ENCODE measurements at regions not wholly inside any gene's neighbourhood (a gene's known extent, or its start where the extent isn't known, plus 50 kb on each side); places are given as distances from the start of the nearest gene placed in this dataset.

DNA sequence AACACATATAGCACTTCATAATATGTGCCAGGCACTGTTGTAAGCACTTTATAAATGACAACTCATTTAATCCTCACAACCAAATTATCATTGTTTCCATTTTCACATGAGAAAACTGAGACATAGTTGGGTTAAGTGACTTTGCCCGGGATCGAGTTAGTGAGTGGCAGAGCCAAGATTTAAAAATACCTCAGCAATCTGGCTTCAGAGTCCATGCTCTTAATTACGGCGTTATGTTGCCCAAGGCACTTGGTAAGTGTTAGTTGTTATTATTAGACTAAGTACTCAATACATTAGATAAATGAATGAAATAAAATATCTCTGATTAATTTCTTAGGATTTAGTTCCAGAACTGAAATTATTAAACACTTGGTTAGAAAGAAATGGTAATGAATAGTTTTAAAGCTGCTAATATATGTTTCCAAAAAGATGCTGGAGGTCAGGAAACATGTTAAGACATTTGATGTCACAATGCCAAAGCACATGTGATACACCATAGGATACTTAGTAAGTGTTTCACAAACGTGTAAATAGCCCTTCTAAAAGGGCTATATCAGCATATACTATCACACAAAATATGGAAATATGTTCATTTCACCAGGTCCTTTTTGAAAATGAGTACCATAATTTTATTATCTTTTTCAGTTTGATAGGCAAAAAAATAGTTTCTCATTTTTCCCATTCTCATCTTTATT is 301.9 kb downstream of the GPAT3 start:
- no peak for DNase-seq

DNA sequence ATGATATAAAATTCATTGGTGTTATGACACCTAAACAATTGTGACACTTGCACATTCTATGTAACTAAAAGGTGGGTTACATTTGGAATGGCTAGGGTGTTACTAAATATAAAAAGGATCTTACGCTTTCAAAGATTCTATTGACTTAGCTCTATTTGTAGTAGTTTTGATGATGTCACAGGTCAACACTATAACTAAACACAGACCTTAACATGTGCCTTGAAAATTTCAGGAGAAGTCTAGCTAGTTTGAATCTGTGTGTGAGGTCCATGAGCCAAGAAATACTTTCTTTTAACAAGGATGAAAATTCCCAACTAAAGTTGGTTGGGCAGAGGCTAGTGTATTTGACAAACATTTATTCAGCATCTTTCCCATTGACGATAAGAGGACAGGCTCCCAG is 298.0 kb downstream of the GPAT3 start:
- no peak for DNase-seq

DNA sequence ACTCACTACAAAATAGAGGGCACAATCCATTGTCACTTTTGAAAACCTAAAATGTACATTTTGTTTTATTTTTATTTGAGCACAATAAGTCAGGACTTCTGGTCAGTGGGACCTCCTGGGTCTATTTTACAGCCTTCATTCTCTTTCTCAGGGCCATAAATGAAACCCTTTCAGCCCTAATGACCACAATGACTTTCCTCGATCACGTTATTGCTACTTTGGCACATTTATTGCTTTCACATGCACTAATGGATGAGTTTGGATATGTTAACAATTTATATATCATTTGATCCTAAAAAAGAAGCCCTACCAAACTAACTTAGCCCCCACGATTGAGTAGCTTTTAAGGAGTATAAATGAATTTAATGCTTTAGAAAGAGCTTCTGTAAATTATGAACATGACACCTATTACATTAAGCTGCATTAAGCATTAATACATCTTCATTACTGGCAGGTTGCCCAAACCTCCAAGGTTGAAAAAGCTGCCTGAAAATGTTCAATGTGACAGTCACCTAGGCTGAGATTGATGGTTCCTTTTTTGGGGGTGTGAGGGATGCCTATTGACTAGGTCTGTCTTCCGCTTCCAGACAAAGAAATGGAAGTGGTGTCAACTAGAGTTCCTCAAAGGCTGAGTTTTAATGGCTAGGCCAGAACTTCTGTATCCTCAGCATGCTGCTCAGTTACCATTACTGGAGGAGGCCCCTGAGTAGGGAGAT is 296.4 kb downstream of the GPAT3 start:
- no peak for DNase-seq

DNA sequence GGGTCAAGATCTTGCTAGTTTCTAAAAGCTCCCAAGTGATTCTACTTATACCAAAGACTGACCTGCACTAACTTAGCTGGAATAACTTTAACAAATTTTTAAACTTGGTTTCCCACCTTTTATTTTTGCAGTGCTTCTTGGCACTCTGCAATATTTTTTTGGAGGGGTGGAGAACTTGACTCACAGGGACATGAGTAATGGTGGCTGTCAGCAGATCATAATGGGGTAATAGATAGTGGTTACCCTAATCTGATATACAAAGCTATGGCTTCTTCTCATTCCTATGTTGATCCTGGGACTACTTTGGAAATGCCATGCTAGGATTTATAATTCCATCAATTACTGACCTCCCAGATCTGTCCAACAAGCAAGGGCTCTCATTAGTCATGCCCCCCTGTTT is 295.7 kb downstream of the GPAT3 start:
- DNase-seq: no peak

DNA sequence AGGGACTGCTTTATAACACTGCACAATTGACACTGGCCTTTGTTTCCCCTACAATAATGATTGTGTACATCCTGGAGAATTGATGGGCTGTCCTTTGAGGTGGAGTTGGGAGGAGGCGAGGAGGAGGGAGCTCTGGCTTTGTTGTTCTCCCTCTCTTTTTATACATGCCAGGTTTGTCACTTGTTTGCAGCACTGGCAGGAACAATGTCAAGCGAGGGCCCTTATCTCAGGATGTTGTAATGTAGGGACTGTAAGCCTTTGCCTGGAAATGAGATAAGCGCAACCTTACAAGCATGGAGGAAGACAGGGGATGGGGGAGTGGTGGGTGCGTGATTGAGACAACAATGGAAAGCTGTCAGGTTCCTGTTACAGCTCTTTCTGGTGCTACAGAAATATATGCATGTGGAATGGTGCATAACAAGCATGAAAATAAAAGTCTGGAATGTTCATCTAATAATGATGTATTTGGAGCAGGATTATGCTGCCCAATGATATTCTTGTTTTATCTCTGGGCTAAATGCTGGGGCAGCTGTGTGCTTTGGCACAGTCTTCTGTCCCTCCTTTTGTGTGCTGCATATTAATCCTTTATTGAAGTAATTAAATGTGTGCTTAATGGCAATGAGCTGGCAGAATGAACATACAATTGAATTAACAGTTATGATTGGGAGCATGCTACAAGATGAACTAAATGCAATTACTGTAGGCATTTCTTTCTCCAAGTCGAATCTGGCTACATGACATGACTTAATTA is 294.4 kb downstream of the GPAT3 start:
- DNase-seq: no peak

DNA sequence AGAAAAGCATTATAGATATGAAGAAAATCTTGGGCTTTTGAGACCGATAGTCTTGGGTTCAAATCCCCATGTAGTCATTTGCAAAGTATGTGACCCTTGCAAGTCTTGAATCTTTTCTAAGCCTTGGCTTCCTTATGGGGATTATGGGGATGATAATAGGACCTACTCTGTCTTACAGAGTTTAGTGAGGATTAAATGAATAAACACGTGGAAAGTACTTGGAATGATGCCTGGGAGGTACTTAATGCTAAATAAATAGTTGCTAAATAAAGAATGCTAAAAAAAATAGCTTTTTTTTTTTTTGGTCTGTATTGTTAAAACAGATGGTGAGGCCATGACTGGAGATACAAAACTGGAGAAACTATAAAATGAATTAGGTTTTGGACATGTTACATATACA is 292.7 kb downstream of the GPAT3 start:
- DNase-seq: no peak

DNA sequence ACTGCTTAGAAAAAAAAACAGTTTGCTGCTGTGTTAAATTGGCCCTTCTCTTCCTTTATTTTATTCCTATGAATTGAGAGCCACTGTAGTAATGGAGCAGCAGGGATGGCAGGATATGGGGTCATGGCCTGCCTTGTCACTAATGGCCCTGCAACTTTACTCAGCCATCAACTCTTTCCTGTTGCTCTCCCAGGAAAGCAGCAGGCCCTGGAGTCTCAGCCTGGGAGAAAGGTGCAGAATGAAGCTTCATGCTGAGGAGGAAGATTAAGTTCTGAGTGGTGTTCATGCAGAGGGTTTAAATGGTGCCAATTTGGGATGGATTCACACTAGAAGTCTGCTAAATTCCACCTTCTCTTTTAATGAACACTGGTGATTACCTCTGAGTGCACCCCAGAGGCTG is 285.6 kb downstream of the GPAT3 start:
- DNase-seq: no peak

DNA sequence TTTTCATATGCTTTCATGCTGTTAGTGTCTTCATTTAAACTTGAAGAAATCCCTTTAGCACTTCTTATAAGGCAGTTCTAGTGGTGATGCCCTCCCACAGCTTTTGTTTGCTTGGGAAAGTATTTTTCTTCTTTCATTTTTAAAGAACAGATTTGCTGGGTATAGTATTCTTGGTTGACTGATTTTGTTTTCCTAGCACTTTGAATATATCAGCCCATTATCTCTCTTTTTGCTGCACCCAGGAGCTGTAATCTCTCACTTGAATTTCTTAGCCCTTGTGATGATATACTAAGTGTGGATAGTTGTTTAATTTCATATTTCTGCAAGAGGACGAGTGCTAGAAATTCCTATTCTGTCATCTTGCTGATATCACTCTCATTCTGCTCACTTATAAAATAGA is 283.7 kb downstream of the GPAT3 start:
- no peak for DNase-seq

DNA sequence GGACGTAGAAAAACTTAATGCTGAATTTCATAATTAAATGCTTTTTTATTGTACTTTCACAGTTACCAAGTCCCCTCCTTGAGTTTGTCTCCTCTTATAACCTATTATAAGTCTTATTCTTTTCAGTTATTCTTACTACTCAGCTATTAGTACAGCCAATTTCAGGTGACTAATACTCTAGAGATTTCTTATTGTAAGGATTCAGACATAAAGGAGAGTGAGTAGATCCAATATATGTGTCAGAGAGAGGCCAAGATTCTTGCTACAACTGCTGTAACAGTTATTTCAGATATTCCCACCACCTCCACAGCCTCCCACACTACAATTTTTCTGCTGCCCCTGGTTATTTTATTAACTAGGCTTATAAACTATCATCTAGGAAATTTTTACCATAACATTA is 274.5 kb downstream of the GPAT3 start:
- DNase-seq: no peak

DNA sequence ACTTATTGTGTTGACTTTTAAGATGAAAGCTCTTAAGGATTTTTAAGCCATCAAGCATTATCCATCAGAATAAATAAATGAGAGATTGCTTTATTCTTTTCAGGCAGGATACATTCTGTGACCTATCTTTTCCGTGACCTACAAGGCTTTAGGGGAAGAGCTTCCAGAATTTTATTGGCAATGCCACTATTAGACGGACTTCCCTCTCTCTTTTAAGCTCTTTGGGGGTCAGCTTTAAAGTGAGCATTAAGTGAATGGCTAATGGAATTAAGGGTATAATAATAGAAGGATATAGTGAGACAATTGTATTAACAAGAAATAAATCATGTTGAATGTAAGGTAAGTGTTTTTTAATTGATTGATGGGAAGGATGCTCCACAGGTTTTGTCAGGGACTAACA is 273.7 kb downstream of the GPAT3 start:
- DNase-seq: no peak

DNA sequence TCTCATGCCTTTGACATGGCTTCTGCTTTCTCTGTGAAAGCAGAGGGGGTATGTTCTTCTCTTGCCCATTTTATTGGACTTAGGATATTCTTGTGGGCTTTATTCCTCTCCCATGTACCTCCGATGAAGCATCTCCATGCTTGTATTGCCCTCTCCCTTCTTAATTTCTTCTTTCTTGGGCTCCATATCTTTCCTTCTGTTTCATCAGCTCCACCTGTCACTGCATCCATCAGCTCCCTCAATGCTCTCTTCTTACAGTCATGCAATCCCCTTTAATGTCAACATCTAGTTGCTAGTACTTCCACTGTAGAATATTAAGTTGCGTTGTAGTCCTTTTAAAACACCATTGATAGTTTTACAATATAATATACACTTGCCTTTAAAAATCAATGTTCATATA is 257.6 kb downstream of the GPAT3 start:
- no peak for DNase-seq

DNA sequence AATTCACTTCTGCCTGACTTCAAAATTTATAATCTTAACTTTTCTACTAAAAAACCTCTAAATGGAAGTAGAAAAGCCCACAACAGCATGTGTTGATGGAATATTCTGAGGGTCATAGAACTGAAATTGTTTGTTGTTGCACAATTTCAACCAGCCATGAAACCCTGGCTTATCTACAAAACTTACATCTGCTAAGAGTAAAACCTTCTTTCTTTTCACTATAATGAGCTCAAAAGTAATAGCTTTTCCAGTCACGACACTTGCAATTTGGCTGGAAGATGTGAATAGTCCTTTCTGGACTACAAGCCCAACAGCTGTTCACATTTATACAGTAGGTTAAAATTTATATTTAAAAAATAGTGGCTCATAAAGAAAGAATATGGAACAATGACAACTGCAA is 250.0 kb downstream of the GPAT3 start:
- no peak for DNase-seq

DNA sequence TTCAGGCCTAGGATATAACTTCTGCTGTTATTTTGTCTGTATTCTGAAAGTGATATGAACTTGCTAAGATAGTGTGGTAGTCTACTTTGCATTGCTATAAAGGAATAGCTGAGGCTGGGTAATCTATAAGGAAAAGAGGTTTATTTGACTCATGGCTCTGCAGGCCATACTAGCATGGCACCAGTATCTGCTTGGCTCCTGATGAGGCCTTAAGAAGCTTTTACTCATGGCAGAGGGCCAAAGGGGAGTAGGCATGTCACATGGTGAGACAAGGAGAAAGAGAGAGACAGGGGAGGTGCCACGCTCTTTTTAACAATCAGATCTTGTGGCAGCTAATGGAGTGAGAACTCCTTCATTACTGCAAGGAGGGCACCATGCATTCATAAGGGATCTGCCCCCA is 247.3 kb downstream of the GPAT3 start:
- no peak for DNase-seq

DNA sequence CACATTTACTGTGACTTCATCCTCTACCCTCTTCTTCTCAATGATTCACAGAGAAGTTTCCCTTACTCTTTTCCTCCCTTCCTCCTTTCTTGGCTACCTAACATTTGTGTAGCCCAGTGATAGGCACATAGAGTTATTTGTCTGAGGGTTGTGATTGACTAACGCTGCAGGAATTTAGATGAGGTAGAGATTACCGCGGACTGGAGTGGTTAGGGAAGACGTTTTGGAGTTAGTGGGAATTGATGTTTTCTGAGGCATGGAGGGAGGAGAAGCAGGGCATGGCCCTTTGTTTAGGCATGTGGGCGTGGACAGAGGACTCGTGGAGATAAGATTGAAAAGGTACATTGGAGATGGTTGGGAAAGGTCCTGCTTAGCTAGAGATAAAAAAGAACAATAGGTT is 246.7 kb downstream of the GPAT3 start:
- no peak for DNase-seq

DNA sequence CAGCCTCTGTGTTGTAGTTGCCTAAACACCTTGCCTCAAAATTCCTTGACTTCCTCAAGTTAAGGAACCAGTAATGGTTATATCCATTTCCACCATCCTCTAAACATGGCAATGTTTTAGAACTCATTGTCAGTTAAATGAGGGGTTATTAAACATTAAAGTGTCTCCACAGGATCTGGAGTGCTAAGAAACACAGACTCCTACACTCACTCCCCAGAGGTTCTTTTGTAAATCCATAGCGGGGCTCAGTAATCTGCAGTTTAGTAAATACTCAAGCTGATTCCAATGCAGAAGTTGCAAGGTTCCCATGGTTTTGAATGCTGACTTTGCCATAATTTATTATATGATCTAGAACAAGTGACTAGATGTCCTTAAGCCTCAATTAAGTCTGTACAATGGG is 245.5 kb downstream of the GPAT3 start:
- no peak for DNase-seq

DNA sequence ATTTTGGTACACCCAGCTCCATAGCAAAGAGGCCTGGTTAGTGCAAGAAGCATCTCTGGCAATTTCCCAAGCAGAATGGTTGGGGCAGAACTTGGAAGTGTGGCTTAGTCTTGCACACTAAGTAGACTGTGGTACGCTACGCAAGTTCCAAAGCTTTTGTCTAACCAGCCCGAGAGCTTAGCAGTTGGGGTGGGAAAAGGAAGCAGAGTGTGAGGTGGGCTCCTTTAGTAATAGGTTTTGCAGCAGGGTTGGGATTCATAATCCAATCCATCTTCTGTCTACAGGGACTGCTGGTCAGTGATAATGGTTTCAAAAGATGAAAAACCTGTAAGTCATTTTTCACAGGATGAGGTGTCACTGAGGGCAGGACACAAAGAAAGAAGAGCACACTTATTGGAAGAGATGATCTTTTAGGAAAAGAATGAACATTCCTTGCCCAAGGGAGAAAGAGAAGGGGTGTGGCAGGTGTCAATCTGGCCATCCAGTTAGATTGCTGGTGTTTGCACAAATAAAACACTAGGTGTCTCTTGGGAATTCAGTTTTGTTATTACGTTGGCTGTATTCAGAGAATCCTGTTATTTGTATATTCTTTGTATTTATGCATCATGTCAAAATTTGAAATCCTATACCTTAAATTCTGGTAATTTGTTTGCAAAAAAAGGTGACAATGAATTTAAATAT is 244.3 kb downstream of the GPAT3 start:
- DNase-seq: no peak

DNA sequence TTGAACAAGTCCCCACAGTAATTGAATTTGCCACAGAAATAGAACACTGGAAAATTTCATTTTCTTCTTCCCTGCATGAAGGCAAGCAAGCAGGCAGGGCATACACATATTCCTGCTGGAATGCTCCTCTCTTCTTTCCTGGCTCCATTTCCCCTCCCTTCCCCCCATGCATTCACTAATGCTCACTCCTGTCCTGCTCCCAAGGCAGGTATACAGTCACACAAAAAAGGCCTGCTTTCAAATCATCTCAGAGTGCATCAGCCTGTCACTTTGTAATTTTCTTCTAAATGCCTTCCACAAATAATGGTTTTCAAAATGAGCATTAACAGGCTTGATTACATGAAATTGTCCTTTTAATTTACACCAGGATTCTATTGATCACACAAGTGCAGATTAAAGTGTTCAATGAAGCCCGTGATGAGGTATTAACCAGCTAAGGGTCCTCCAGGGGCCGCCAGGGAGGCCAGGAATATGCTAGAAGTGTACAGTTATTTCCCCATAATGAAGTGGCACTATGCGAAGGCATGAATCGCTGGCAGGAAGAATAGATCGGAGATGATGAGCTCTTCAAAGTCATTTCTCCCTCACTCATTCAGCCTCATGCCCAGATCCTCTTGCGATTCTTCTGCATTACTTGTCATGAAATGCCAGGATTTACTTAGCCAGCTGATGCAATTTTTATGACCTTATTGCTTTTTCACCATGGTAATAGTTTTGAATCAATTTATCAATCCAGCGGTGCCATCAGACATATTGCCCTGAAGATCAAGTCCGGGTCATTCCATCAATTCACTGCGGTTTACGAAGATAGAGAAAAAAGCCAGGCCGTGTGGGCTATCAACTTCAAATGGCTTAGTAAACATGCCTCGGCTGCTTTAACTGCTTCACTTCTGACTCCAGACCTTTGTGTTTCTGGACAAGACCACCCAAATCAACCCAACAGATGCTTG is 243.5 kb downstream of the GPAT3 start:
- DNase-seq: no peak

DNA sequence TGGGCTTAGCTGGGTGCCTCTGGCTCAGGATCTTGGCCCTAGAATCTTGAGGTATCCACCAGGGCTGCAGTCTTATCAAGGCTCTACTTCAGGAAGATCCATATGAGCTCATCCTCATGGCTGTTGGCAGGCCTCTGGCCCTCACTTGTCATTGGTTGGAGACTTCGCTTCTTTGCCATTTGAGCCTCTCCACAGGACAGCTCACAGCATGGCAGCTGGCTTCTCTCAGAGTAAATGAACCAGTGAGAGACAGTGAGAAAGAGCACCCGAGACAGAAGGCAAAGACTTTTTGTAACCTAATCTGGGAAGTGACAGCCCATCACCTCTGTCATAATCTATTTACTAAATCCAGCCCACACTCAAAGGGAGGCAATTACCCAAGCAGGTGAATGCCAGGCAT is 236.8 kb downstream of the GPAT3 start:
- DNase-seq: no peak

DNA sequence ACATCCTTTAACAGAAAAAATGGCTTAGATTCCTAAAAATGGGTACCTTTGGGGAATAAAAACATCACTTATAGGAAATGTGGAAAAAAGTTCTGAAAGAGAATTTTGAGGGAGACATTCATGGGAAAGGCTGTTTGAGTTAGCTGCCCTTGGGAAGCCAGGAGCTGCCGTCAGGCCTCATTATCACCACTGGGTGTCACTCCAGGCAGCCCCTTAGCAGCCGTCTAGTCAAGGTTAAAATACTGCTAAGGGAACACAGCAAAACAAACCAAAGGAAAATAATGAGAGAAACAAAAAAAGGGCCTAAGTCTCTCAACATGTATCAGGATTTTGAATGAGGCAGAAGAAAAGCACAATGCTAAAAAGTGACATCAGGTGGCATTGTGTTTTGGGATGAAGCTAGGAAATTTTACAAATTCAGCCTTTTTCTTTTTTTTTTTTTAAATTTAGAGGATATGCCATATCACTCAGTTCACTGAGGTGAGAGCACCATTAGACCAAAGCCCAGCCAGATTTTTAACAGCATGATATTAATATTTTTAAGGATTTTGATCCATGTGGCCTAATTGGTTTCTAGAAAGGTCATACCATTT is 235.3 kb downstream of the GPAT3 start:
- DNase-seq: peak; percentile 13

DNA sequence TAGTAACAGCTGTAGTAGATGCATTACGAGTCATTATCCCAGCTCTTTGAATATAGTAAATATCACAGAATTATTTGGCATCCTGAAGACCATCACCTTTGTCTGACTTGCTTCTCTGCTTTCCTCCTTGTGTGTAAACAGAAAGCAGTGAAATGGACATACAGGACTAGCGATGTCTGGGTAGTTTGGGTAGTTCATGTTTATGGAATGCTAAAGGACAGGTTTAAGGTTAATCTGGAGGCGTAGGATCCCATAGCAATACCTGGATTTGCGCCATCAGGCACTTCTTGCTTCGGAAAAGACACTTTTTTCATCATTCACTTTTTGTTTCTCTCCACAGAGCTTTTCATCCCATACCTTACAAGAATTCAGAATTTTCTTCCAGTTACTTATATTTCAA is 232.2 kb downstream of the GPAT3 start:
- DNase-seq: no peak

DNA sequence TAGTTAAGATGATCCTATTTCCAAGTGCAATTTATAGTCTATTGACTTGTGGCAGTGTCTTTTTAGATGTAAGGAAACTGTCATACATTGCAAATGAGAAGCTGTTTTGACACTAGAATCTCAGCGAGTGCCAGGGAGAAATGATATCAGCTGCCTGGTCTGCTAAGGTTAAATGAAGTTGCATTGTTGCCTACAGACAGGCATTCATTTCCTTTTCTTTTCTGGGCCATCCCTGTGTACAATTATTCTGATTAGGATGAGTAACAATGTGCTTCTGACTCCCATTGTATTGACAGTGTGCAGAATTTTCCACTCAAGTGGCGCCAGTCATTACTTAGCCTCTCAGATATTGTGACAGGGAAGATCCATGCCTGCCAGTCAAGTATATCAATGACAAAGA is 231.2 kb downstream of the GPAT3 start:
- no peak for DNase-seq

DNA sequence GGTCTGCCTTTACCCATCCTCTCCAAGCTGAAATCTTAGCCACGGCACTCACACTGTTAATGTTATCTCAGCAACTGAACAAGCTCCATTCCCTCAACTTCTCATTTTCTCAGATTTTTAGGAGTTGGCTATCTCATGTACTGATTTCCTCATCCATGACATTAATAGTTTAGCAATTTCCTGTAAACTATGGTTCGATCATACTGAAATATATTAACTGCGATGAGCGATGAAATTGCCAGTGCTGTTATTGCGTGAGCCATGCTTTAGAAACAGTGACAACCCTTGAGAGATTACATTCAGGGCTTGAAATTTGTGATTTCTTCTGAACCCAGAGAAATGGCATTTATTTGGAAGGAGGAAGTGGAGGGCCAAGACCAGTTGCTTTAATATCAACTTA is 223.7 kb downstream of the GPAT3 start:
- DNase-seq: no peak

Data from activated CD4-positive, alpha-beta T cell treated with anti-CD3 and anti-CD28 coated beads, Interleukin-2, Interleukin-6, amounts not matched to agents 100 ng/mL and 50 ng/mL, durations not matched to agents 16 hours and 8 hours (primary cell).